ENCODE measurements at regions not wholly inside any gene's neighbourhood (a gene's known extent, or its start where the extent isn't known, plus 50 kb on each side); places are given as distances from the start of the nearest gene placed in this dataset.

GRCh38 chr20:57891014-57891413 lies 181.2 kb upstream of the PMEPA1 start:
- DNase-seq = no peak
- H3K9me3 ChIP-seq = peaks cover 14% of the 10 kb centered on the region
- H3K27me3 Mint-ChIP-seq (ENCODE audit: insufficient read depth, unreplicated experiment) = peaks cover 25% of the 10 kb centered on the region
- no peaks in the 10 kb centered on the region for H3K4me1 Mint-ChIP-seq (ENCODE audit: low read depth, unreplicated experiment)
- BruUV-seq (replicated peaks) = no TSS peak
- H3K4me1 ChIP-seq = no peaks in the 10 kb centered on the region
- H3K27me3 ChIP-seq (replicated peaks; ENCODE audit: control insufficient read depth, insufficient read depth, low read length) = no peaks in the 10 kb centered on the region
- TF ChIP-seq CTCF (IDR thresholded peaks at IDR 0.05; ENCODE audit: insufficient read depth in 1 of 2, low read depth in 1 of 2, low read length in 1 of 2, severe bottlenecking in 1 of 2, unreplicated experiment in 1 of 2) = no peak
- POLR2A ChIA-PET = no interaction called here
- intact Hi-C loops (cut with micrococcal nuclease; ENCODE audit: unreplicated experiment) = no loop called here
- CTCF ChIA-PET = no interaction called here
- no peak overlapping the region for H3K4me3 ChIP-seq (ENCODE audit: low read depth, low read length)
- H3K9me3 Mint-ChIP-seq (ENCODE audit: unreplicated experiment) = no peaks in the 10 kb centered on the region
- no peaks in the 10 kb centered on the region for H3K36me3 Mint-ChIP-seq (ENCODE audit: insufficient read depth, unreplicated experiment)
- H3K36me3 ChIP-seq (ENCODE audit: control insufficient read depth, insufficient read depth, low read length) = no peaks in the 10 kb centered on the region
- H3K4me3 Mint-ChIP-seq (ENCODE audit: unreplicated experiment) = no peak overlapping the region
- no peak overlapping the region for H3K27ac Mint-ChIP-seq (ENCODE audit: unreplicated experiment)

DNA sequence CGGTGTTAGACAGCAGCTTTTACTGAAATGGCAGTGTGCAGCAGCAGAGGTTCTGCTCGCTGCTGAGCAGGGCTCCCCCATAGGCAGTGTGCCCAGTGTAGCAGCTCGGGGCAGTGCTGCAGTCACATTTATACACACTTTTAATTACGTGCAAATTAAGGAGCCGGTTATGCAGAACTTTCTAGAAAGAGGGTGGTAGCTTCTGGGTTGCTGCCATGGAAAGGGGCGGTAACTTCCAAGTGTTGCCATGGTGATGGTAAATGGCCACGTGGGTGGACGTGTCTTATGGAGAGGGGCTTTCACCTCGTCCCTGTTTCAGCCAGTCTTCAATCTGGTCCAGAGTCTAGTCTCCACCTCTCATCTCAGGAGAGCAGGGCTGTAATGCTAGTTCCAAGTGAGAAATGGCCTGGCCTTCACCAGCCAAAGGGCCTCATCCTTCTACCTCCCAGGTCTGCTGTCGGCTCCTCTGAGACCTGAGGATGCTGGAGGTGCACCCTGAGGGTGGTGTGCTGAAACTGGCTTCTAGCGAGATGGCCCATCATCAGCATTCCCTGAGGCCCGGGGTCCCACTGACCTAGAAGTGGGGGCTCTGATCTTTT lies 180.5 kb upstream of the PMEPA1 start:
- POLR2A ChIA-PET = no interaction called here
- no peaks in the 10 kb centered on the region for H3K4me1 ChIP-seq
- peak in 1 of 2 experiments; percentile 36 for DNase-seq
- Mint-ChIP-seq H3K36me3 (ENCODE audit: insufficient read depth, unreplicated experiment) (no peaks in the 10 kb centered on the region), H3K27ac (ENCODE audit: unreplicated experiment) (no peak overlapping the region), H3K27me3 (ENCODE audit: insufficient read depth, unreplicated experiment) (peaks cover 25% of the 10 kb centered on the region), H3K4me3 (ENCODE audit: unreplicated experiment) (no peak overlapping the region), H3K9me3 (ENCODE audit: unreplicated experiment) (no peaks in the 10 kb centered on the region), H3K4me1 (ENCODE audit: low read depth, unreplicated experiment) (no peaks in the 10 kb centered on the region)
- BruUV-seq (replicated peaks) = no TSS peak
- H3K4me3 ChIP-seq (ENCODE audit: low read depth, low read length) = no peak overlapping the region
- CTCF ChIA-PET = no interaction called here
- H3K9me3 ChIP-seq = peaks cover 13% of the 10 kb centered on the region
- TF ChIP-seq CTCF (IDR thresholded peaks at IDR 0.05; ENCODE audit: insufficient read depth in 1 of 2, low read depth in 1 of 2, low read length in 1 of 2, severe bottlenecking in 1 of 2, unreplicated experiment in 1 of 2) = no peak
- intact Hi-C loops (cut with micrococcal nuclease; ENCODE audit: unreplicated experiment) = no loop called here
- no peaks in the 10 kb centered on the region for H3K36me3 ChIP-seq (ENCODE audit: control insufficient read depth, insufficient read depth, low read length)
- no peaks in the 10 kb centered on the region for H3K27me3 ChIP-seq (replicated peaks; ENCODE audit: control insufficient read depth, insufficient read depth, low read length)

- peak in 1 of 2 experiments; percentile 7 for DNase-seq
- no TSS peak for BruUV-seq (replicated peaks)
- Mint-ChIP-seq H3K27ac (ENCODE audit: unreplicated experiment) (no peak overlapping the region), H3K27me3 (ENCODE audit: insufficient read depth, unreplicated experiment) (peaks cover 28% of the 10 kb centered on the region), H3K4me3 (ENCODE audit: unreplicated experiment) (no peak overlapping the region), H3K4me1 (ENCODE audit: low read depth, unreplicated experiment) (no peaks in the 10 kb centered on the region), H3K9me3 (ENCODE audit: unreplicated experiment) (no peaks in the 10 kb centered on the region), H3K36me3 (ENCODE audit: insufficient read depth, unreplicated experiment) (no peaks in the 10 kb centered on the region)
- intact Hi-C loops (cut with micrococcal nuclease; ENCODE audit: unreplicated experiment) = no loop called here
- Histone ChIP-seq H3K4me1 (no peaks in the 10 kb centered on the region), H3K36me3 (ENCODE audit: control insufficient read depth, insufficient read depth, low read length) (no peaks in the 10 kb centered on the region), H3K4me3 (ENCODE audit: low read depth, low read length) (no peak overlapping the region), H3K27me3 (replicated peaks; ENCODE audit: control insufficient read depth, insufficient read depth, low read length) (no peaks in the 10 kb centered on the region), H3K9me3 (peaks cover 8% of the 10 kb centered on the region)
- ChIA-PET CTCF (interaction anchor here (0.6 to 0.7 kb wide), 2 partner anchors 59 to 132 kb away, joined by 3 read pairs; no protein-coding TSS in a partner anchor), POLR2A (no interaction called here)
- no peak for TF ChIP-seq CTCF (IDR thresholded peaks at IDR 0.05; ENCODE audit: insufficient read depth in 1 of 2, low read depth in 1 of 2, low read length in 1 of 2, severe bottlenecking in 1 of 2, unreplicated experiment in 1 of 2)
These were observed 178.8 kb upstream of the PMEPA1 start for GRCh38 chr20:57888591-57888990.
